ENCODE measurements at regions not wholly inside any gene's neighbourhood (a gene's known extent, or its start where the extent isn't known, plus 50 kb on each side); places are given as distances from the start of the nearest gene placed in this dataset.

DNA sequence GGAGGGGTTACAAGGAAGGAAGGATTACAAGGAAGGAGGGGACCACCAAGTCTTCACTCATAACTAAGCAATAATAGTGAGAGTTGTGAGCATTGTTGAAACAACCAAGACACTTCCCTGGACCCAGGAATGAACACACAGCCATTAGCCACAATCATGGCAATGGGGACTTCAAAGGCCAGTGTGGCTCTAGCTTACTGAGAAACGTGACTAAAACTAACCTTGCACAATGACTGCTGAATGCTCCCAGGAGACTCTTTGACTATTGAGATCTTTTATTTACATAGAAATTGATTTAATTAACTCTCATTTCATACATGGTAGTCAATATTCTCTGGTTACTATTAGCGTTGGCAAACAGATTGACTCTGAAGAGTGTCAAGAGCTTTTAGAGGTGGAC is 263.0 kb upstream of the SOX5 start:
- H3K4me1 Mint-ChIP-seq (ENCODE audit: low read depth) = no peaks in the 10 kb centered on the region
- H3K27me3 Mint-ChIP-seq (ENCODE audit: low read depth) = no peaks in the 10 kb centered on the region
- ATAC-seq (replicated peaks in 1 of 2) (no peak), DNase-seq (no peak)
- H3K4me3 Mint-ChIP-seq = no peak overlapping the region
- no peaks in the 10 kb centered on the region for H3K36me3 Mint-ChIP-seq (ENCODE audit: insufficient read depth in 2 of 2)
- no peak overlapping the region for H3K27ac Mint-ChIP-seq
- peaks cover 3 to 5% of the 10 kb centered on the region in 2 donors for H3K9me3 Mint-ChIP-seq

DNA sequence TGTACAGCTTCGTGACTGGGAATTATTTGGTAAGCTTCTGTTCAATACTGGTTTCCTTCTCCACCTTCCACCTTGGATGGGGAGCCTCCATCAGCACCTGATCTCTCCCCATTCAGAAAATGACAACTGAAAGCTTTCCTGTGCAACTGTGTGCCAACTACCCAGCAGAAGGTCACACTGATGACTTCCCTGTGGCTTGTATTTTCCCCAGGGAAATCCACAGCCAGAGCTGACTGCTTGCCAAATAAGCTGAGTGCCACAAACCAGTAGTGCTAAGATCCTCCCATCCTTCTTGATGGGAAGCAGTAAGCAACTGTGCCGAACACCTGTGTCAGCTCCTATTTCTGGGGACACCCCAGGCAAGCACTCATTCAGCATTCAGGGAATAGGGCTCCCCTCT is 257.2 kb upstream of the SOX5 start:
- DNase-seq (no peak), ATAC-seq (replicated peaks in 1 of 2) (no peak)
- H3K36me3 Mint-ChIP-seq (ENCODE audit: insufficient read depth in 2 of 2) = no peaks in the 10 kb centered on the region
- no peaks in the 10 kb centered on the region for H3K27me3 Mint-ChIP-seq (ENCODE audit: low read depth)
- H3K4me1 Mint-ChIP-seq (ENCODE audit: low read depth) = no peaks in the 10 kb centered on the region
- H3K4me3 Mint-ChIP-seq = no peak overlapping the region
- peaks cover 7 to 8% of the 10 kb centered on the region in 2 donors for H3K9me3 Mint-ChIP-seq
- H3K27ac Mint-ChIP-seq = no peak overlapping the region

DNA sequence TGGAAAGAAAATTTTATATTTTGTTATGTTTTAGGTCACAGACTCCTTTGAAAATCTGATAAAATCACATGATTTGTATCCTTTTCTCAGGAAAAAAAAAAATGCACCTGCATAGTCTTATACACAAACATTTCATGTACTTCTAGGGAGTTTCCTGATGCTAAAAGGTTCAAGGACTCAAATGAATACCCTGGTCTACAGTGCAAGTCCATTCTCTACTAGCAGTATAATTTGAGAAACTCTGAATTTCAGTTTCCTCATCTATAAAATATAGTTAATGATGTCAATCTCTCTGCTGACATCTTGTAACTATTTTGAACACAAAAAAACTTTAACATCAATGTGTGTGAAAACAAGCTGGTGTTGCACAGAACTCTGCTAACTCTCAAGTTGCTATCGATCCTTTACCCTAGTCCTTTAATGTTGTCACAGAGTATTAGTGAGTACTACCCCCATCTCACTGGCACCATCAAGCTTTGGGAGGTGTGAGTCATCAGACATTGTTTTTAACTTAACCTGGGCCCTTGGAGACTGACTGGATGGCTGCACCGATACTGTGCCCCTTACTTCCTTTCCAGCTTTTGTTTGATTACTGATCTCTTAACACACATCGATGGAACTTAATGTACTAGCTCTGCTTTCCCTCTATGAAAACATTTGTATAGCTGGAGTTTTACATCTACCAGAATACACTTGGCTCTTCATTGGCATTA is 251.9 kb upstream of the SOX5 start:
- no peak for ATAC-seq (replicated peaks in 1 of 2)
- Mint-ChIP-seq H3K27me3 (ENCODE audit: low read depth) (no peaks in the 10 kb centered on the region), H3K27ac (no peak overlapping the region), H3K4me3 (no peak overlapping the region), H3K4me1 (ENCODE audit: low read depth) (no peaks in the 10 kb centered on the region), H3K9me3 (peaks cover 3 to 5% of the 10 kb centered on the region in 2 donors), H3K36me3 (ENCODE audit: insufficient read depth in 2 of 2) (no peaks in the 10 kb centered on the region)
- no peak for DNase-seq

DNA sequence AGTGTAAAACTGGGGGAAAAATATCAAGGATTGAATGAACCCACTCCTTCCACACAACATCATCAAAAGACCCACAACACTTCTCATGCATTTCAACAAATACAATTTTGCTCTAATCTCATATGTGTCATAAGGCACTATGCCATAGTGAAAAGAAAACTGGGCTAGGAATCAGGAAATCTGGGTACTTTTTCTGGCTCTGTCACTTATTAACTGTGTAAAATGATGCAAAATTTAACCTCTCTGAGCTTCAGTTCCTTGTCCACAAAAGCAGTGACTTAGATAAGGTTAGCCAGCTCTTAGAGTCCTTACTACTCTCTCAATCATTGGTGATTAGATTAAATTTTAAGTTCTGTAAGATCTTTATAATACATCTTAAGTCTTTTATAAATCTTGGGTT is 250.5 kb upstream of the SOX5 start:
- Mint-ChIP-seq H3K36me3 (ENCODE audit: insufficient read depth in 2 of 2) (no peaks in the 10 kb centered on the region), H3K27ac (no peak overlapping the region), H3K4me1 (ENCODE audit: low read depth) (no peaks in the 10 kb centered on the region), H3K4me3 (no peak overlapping the region), H3K9me3 (peaks cover 3 to 5% of the 10 kb centered on the region in 2 donors), H3K27me3 (ENCODE audit: low read depth) (no peaks in the 10 kb centered on the region)
- ATAC-seq (replicated peaks in 1 of 2) (no peak), DNase-seq (no peak)

DNA sequence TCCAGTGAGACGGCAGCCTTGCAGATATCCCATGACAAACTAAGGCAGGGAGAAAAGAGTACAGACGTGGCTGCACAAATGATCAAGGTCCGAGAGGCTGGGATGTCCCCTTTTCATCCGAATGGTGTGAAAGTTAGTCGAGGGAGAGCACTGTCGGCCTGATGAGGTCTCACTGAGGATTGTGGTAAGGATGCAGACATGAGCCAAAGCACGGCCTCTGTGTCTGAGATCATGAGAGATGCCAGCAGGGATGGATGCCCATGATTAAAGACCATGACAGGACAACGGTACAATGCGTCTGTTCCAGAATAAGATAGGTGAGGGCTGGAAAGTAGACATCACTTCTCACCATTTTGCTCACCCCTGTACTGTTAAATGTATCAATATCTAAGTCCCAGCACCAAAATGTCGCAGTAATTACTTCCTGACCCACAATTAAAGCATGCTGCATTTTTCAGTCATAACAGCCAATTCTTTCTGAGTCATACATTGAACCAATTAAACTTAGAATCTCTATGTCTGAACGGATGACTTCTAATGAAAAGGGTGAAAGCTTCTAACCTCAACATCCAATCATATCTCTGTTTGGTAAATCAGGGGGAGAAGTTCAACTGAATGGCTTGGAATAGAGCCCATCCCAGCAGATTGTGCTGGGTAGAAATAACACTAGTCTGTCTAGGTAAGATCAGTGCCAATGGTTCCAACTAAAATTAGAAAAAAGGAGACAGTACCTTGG is 249.6 kb upstream of the SOX5 start:
- Mint-ChIP-seq H3K4me1 (ENCODE audit: low read depth) (no peaks in the 10 kb centered on the region), H3K4me3 (no peak overlapping the region), H3K9me3 (peaks cover 3 to 5% of the 10 kb centered on the region in 2 donors), H3K27ac (no peak overlapping the region), H3K36me3 (ENCODE audit: insufficient read depth in 2 of 2) (no peaks in the 10 kb centered on the region), H3K27me3 (ENCODE audit: low read depth) (no peaks in the 10 kb centered on the region)
- DNase-seq = no peak
- no peak for ATAC-seq (replicated peaks in 1 of 2)

DNA sequence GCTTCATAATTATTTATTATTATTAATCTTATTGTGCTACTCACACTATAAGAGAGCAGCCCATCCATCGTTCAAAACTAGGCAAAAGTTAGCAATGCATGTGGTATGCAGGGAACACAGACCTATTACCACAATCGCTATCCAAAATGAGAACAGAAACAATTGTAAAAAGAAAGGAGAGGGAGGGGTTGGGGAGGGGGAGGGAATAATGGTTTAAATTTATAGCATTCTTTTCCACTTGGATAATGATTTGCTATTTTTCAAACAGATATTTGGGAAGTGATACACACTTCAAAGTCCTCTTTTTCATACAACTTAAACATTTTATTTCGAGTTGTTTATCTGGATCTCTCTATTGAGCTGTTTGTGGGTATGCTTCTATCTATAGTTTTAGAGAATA is 248.6 kb upstream of the SOX5 start:
- Mint-ChIP-seq H3K27ac (no peak overlapping the region), H3K27me3 (ENCODE audit: low read depth) (no peaks in the 10 kb centered on the region), H3K9me3 (peaks cover 2 to 3% of the 10 kb centered on the region in 2 donors), H3K36me3 (ENCODE audit: insufficient read depth in 2 of 2) (no peaks in the 10 kb centered on the region), H3K4me3 (no peak overlapping the region), H3K4me1 (ENCODE audit: low read depth) (no peaks in the 10 kb centered on the region)
- no peak for ATAC-seq (replicated peaks in 1 of 2)
- DNase-seq = no peak

DNA sequence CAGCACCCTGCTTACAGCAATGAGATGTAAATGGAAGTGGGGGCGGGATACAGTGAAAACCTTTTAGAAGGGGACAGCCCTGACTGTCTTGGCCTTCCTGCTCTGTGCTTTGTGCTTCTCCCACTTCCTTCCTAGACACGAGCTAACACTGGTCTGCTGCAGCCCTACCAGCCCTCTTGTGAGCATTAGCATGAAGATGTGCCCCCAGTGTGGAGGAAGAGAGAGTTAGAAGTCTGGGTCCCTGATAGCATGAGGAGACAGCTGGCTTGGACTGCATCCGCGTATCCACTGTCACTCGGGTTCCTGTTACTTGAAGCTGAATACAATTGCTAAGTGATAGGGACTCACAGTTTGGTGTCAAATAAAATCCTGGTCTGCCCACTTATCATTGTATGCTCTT is 248.1 kb upstream of the SOX5 start:
- Mint-ChIP-seq H3K27me3 (ENCODE audit: low read depth) (no peaks in the 10 kb centered on the region), H3K4me1 (ENCODE audit: low read depth) (no peaks in the 10 kb centered on the region), H3K9me3 (peaks cover 1 to 3% of the 10 kb centered on the region in 2 donors), H3K36me3 (ENCODE audit: insufficient read depth in 2 of 2) (no peaks in the 10 kb centered on the region), H3K27ac (no peak overlapping the region), H3K4me3 (no peak overlapping the region)
- DNase-seq (no peak), ATAC-seq (replicated peaks in 1 of 2) (no peak)

DNA sequence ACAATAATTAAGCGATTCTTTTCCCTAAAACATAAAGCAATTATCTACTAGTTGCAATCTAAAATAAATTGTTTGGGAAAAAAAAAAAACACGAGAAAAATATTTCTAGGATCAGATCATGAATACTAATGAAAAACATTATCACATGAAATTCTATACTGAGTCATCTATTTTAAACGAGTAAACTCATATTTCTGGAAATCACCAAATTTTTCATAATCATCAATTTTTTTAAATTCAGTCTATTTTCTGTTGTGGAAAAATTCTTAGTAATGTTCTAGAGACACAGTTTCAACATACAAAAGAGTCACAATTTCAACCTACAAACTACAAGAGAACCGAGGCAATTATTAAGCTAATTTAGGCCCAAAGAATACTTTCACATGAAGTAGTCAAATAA is 245.6 kb upstream of the SOX5 start:
- no peaks in the 10 kb centered on the region for H3K4me1 Mint-ChIP-seq (ENCODE audit: low read depth)
- no peaks in the 10 kb centered on the region for H3K36me3 Mint-ChIP-seq (ENCODE audit: insufficient read depth in 2 of 2)
- H3K27me3 Mint-ChIP-seq (ENCODE audit: low read depth) = no peaks in the 10 kb centered on the region
- no peak overlapping the region for H3K27ac Mint-ChIP-seq
- no peak for ATAC-seq (replicated peaks in 1 of 2)
- H3K4me3 Mint-ChIP-seq = no peak overlapping the region
- no peaks in the 10 kb centered on the region for H3K9me3 Mint-ChIP-seq
- no peak for DNase-seq

DNA sequence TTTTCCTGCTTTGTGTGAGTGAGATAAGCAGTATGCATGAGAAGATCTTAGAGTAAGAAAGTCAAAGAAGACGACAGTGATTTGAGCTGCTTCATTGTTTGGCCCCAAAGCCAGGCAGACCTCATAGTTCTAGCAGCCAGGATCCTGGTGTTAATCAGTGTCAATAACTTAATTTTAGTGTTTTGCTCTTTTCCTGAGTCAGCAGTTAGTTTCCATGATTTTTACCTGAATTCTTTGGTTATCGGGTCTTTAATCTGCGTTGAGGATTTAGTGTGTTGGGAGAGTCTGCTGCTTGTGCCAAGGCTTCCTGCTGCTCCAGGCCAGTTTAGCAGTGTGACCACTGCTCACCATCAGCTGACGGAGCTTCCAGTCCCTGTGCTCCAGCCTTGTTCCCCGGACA is 241.6 kb upstream of the SOX5 start:
- Mint-ChIP-seq H3K27ac (no peak overlapping the region), H3K27me3 (ENCODE audit: low read depth) (no peaks in the 10 kb centered on the region), H3K4me3 (no peak overlapping the region), H3K36me3 (ENCODE audit: insufficient read depth in 2 of 2) (no peaks in the 10 kb centered on the region), H3K9me3 (no peaks in the 10 kb centered on the region), H3K4me1 (ENCODE audit: low read depth) (no peaks in the 10 kb centered on the region)
- ATAC-seq (replicated peaks in 1 of 2) (no peak), DNase-seq (no peak)

DNA sequence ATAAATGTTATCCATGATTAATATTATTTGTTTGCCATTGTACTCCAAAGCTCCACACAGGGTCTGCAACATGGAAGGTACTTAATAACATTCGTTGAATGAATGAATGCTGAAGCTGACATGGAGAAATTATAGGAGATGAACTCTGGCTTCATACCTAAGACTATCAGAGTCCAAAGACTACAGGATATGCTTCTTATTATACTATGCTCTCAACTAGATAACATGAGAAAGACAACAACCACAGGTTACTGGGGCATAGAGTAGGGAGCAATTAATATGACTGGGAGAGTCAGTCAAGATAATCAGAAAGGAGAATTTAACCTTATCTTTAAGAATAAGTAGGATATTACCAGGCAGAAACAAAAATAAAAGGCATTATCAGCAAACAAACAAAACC is 236.3 kb upstream of the SOX5 start:
- no peak overlapping the region for H3K4me3 Mint-ChIP-seq
- DNase-seq = no peak
- ATAC-seq (replicated peaks in 1 of 2) = no peak
- H3K9me3 Mint-ChIP-seq = no peaks in the 10 kb centered on the region
- H3K4me1 Mint-ChIP-seq (ENCODE audit: low read depth) = no peaks in the 10 kb centered on the region
- H3K27me3 Mint-ChIP-seq (ENCODE audit: low read depth) = no peaks in the 10 kb centered on the region
- no peaks in the 10 kb centered on the region for H3K36me3 Mint-ChIP-seq (ENCODE audit: insufficient read depth in 2 of 2)
- no peak overlapping the region for H3K27ac Mint-ChIP-seq

DNA sequence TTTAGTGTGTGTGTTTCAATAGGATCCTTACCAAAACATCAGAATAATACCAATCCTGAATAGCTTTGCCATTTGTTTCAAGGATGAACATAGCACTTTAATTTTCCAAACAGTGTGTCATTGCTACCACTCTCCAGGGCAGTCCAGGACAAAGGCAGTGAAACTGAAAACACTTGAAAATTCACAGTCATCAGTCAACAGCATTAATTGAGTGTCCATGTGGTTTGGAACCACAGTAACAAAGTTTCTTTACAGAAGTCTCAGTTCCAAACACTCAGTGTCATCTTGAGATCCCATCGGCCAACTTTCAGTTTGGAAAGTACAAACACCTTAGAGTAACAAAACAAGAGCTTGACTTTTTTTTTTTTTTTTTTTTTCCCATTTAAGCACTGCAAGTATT is 228.4 kb upstream of the SOX5 start:
- H3K4me3 Mint-ChIP-seq = no peak overlapping the region
- no peak overlapping the region for H3K27ac Mint-ChIP-seq
- no peaks in the 10 kb centered on the region for H3K9me3 Mint-ChIP-seq
- H3K27me3 Mint-ChIP-seq (ENCODE audit: low read depth) = no peaks in the 10 kb centered on the region
- ATAC-seq (replicated peaks in 1 of 2) (no peak), DNase-seq (no peak)
- H3K36me3 Mint-ChIP-seq (ENCODE audit: insufficient read depth in 2 of 2) = no peaks in the 10 kb centered on the region
- no peaks in the 10 kb centered on the region for H3K4me1 Mint-ChIP-seq (ENCODE audit: low read depth)

DNA sequence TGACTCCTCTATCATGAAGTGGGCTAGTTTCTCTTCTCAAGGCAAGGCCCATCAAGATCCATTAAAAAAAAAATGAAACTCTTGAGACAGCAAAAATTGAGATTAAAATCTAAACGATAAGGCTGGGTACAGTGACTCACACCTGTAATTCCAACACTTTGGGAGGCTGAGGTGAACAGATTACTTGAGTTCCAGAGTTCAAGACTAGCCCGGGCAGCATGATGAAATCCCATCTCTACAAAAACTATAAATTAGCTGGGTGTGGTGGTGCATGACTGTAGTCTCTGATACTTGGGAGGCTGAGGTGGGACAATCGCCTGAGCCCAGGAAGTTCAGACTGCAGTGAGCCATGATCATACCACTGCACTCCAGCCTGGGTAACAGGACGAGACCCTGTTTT is 226.5 kb upstream of the SOX5 start:
- Mint-ChIP-seq H3K9me3 (peaks cover 0 to 2% of the 10 kb centered on the region in 2 donors), H3K36me3 (ENCODE audit: insufficient read depth in 2 of 2) (peaks cover 0 to 2% of the 10 kb centered on the region in 2 donors), H3K27me3 (ENCODE audit: low read depth) (no peaks in the 10 kb centered on the region), H3K27ac (no peak overlapping the region), H3K4me3 (no peak overlapping the region), H3K4me1 (ENCODE audit: low read depth) (no peaks in the 10 kb centered on the region)
- DNase-seq = no peak
- no peak for ATAC-seq (replicated peaks in 1 of 2)

DNA sequence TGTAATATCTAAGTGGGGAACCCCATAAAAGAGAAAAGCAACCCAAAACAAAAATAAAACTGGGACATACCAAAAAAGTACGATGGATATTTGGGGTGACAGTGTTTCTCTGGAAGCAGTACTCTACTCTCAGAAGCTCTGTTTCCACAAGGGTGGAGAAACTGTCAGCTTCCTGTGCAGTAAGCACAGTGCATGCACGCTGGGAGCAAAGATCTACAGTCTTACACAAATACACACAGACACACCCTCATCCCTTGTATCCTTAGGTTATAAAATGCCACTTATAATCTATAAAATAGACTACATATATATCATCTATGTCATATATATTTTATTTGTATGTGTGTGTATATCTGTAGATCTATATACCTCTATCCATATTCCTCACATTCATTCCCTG is 225.8 kb upstream of the SOX5 start:
- DNase-seq (no peak), ATAC-seq (replicated peaks in 1 of 2) (no peak)
- no peak overlapping the region for H3K27ac Mint-ChIP-seq
- no peaks in the 10 kb centered on the region for H3K27me3 Mint-ChIP-seq (ENCODE audit: low read depth)
- peaks cover 0 to 2% of the 10 kb centered on the region in 2 donors for H3K36me3 Mint-ChIP-seq (ENCODE audit: insufficient read depth in 2 of 2)
- no peaks in the 10 kb centered on the region for H3K4me1 Mint-ChIP-seq (ENCODE audit: low read depth)
- H3K9me3 Mint-ChIP-seq = peaks cover 0 to 2% of the 10 kb centered on the region in 2 donors
- no peak overlapping the region for H3K4me3 Mint-ChIP-seq

DNA sequence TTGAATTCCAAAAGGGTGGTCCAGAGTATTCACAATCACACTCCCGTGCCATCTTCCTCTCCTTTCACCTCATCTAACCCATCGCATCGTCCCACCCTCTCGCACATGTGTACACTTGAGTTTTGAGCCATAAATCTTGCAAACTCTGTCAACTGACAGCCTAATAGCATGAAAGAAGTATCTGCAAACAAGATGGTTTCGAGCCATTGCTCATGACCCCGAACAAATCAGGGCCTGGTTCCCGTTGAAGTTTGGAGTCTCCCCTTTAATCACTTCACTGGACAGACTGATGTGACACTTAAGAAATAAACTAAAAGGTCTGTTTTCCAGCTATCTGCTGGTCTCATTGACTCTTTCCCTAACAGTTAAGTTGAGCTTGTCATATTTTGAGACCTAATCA is 223.6 kb upstream of the SOX5 start:
- peaks cover 0 to 6% of the 10 kb centered on the region in 2 donors for H3K9me3 Mint-ChIP-seq
- no peak for ATAC-seq (replicated peaks in 1 of 2)
- H3K27me3 Mint-ChIP-seq (ENCODE audit: low read depth) = no peaks in the 10 kb centered on the region
- H3K4me3 Mint-ChIP-seq = no peak overlapping the region
- no peak for DNase-seq
- H3K36me3 Mint-ChIP-seq (ENCODE audit: insufficient read depth in 2 of 2) = peaks cover 0 to 2% of the 10 kb centered on the region in 2 donors
- no peaks in the 10 kb centered on the region for H3K4me1 Mint-ChIP-seq (ENCODE audit: low read depth)
- H3K27ac Mint-ChIP-seq = no peak overlapping the region

Measured in activated T-cell treated with anti-CD3 and anti-CD28 coated beads, Interleukin-2, amount 50 U/mL, for 72 hours (primary cell).